T-helper 2 cell (primary cell): ENCODE measurements at regions not wholly inside any gene's neighbourhood (a gene's known extent, or its start where the extent isn't known, plus 50 kb on each side); places are given as distances from the start of the nearest gene placed in this dataset.
"Not testable (repeated sequence)": the region's sequence is repeated elsewhere in the genome, so short reads cannot be mapped to it uniquely, and the experiment has no call there.

Experiments used
- DNase-seq, 5 experiments: peaks; one replicate each; pipeline versions ENCODE4 v3.0.0 to v3.0.0-alpha.2; 2012 to 2022

GRCh38 chr9:119903851-119904250 is 534.6 kb upstream of the BRINP1 start:
- no peak for DNase-seq

DNA sequence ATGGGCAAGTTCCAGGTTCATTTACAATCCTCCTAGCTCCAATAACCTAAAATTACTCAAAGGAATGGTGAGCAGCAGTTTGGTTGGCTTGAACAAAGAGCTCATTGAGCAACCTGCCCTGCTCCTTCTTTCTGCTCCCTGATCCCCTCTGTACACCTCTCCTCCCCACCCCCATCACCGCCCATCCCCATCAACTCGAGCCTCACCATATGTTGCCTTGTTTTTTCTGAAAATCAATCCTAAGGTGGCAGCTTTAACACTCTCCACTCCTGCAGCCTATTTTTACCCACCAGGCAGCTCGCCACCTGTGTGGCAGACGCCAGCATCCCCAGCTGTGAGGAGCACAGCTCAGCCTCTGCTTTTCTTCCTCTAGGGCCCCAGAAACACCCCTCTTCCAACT is 533.4 kb upstream of the BRINP1 start:
- DNase-seq: no peak

GRCh38 chr9:119898316-119898715 is 529.1 kb upstream of the BRINP1 start:
- DNase-seq: no peak

DNA sequence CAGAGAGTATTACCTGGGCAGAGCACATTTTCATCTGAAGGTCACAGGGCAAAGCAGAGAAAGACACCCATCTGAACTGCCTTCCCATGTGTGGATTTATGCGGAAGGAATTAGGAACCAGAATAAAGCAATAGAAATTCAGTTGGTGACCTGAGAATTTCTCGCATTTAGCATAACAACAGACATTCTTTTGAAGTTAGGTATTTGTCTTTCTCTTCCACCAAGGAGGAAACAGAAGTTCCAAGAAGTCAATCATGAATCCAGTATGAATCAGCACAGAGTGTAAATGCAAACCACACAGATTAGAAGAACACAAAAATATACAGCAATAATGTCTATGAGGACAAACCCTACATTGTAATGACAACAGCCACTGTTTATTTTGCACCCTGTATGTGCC is 515.2 kb upstream of the BRINP1 start:
- no peak for DNase-seq

- no peak for DNase-seq
These were observed 512.7 kb upstream of the BRINP1 start for GRCh38 chr9:119881898-119882297.

- DNase-seq: no peak
These were observed 511.1 kb upstream of the BRINP1 start for GRCh38 chr9:119880361-119880760.

DNA sequence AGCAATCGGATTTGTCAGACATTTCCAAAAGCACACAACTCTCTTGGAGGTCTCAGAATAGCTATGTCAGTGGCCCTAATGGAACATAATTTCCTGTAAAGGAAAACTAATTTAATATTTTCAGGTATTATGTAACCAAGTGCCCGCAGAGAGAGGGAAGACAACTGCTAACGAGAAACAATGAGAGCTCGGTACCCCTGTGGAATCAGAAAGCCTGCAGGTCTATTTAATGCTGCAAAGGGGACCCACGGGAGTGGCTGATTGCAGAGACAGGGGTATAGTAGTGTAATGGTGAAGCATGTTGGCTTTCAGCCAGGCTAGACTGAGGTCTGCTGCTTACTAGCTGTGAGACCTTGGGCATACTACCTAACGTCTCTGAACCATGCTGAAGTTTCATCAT is 508.1 kb upstream of the BRINP1 start:
- DNase-seq: no peak

- no peak for DNase-seq
These were observed 504.6 kb upstream of the BRINP1 start for GRCh38 chr9:119873877-119874276.

DNA sequence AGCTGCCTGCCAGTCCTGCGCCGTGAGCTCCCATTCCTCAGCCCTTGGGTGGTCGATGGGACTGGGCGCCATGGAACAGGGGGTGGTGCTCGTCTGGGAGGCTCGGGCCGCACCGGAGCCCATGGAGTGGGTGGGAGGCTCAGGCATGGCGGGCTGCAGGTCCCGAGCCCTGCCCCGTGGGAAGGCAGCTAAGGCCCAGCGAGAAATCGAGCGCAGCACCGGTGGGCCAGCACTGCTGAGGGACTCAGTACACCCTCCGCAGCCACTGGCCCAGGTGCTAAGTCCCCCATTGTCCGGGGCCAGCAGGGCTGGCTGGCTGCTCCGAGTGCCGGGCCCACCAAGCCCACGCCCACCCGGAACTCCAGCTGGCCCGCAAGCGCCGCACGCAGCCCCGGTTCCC is 501.0 kb upstream of the BRINP1 start:
- not testable (repeated sequence) for DNase-seq

GRCh38 chr9:119868694-119869093 is 499.5 kb upstream of the BRINP1 start:
- DNase-seq: no peak

DNA sequence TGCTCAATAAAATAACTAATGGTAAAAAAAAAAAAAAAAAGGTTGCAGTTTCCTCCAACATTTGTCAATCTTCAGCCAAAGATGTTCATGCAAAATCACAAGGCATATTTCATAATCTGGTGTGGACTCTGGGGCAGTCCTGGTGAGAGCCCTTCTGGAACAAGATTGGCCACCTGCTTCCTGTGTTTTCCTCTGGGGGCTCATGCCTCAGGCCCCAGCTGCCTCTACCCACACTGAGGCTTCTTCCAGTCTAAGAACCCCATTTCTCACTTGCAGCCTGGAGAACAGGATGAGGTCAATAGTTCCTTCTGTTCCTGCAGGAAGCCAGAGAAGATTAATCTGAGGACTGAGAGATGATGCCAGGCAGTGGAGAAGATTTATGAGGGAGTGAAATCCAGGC is 492.6 kb upstream of the BRINP1 start:
- no peak for DNase-seq

GRCh38 chr9:119859128-119859527 is 489.9 kb upstream of the BRINP1 start:
- DNase-seq: no peak

- DNase-seq: no peak
These were observed 483.9 kb upstream of the BRINP1 start for GRCh38 chr9:119853126-119853525.

- DNase-seq: no peak
These were observed 483.2 kb upstream of the BRINP1 start for GRCh38 chr9:119852390-119852789.

DNA sequence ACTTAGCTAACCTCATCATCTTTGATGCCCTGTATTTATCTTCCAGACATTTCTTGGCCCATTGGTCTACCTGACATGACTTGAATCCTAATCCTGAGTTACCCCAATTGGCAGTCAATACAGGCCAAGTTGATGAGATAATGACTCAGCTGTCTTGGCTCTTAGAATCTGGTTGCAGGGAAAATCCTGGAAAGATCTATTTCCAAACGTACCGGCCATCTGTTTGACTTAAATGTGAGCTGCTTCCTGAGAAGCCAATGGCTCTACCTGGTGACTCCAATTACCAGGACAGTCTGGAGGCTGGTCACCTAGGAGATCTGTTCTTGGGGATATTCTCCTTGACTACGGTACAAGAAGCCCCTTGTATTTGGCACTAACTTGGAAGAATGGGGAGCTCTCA is 475.2 kb upstream of the BRINP1 start:
- no peak for DNase-seq

DNA sequence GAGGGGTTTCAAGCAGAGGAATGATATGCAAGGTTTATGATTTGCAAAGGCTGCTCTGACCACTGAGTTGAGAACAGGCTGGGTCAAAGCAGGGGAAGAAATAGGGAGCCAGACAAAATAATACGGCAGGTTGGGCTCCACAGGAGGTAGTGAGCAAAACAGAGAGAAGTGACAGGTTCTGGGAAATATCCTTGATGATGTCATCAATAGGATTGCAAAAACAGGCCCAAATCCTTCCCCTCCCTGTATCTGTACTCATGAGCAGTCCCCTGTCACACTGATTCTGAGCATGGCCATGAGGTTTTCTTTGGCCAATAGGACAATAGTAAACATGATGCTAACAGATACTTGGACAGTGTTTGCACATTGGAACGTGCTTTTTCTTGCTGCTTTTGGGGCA is 471.8 kb upstream of the BRINP1 start:
- no peak for DNase-seq

DNA sequence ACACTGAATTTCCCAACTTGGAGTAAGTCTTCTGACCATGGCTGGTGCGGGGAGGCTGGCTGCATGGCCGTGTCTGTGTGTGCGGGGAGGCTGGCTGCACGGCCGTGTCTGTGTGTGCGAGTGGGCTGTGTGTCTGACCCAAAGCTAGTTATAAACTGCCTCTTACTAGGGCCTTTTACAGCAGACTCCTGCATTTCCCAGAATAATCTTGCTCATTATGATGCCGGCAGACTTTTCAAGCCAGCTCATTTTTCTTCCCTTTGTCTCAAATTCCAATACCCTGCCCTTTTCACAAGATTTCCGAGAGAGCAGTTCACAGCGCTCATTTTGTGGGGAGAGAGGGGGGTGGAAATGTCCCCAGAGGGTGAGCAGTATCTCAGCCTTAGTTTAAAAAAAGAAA is 470.7 kb upstream of the BRINP1 start:
- DNase-seq: no peak

DNA sequence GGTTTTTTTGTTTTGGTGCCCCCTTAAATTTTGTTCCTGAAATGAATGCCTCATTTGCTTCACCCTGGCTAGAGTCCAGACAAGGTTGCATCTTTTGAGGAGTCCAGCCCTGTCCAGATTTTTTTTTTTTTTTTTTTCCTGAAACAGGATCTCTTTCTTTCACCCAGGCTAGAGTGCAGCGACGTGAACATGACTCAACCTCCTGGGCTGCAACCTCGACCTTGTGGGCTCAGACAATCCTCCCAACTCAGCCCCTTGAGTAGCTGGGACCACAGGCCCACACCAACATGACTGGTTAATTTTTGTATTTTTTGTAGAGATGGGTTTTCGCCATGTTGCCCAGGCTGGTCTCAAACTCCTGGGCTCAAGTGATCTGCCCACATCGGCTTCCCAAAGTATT is 469.0 kb upstream of the BRINP1 start:
- no peak for DNase-seq

DNA sequence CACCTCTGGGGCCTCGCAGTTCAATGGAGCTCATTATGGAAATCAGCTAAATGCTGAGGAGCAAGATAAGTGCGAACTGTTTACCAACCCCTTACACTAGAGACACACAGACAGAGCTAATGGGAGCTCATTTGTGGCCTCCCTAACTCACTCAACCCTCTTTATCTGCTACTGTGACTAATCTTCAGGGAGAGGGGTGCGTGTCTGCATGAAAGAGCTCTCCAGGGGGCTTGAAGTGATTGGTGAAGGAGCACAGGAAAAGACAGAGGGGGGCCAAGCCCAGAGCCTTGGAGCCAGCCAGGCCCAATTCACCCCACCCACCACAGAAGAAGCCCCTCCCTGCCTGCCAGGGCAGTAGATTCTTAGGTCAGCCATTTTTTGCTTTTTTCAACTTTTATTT is 466.8 kb upstream of the BRINP1 start:
- no peak for DNase-seq

DNA sequence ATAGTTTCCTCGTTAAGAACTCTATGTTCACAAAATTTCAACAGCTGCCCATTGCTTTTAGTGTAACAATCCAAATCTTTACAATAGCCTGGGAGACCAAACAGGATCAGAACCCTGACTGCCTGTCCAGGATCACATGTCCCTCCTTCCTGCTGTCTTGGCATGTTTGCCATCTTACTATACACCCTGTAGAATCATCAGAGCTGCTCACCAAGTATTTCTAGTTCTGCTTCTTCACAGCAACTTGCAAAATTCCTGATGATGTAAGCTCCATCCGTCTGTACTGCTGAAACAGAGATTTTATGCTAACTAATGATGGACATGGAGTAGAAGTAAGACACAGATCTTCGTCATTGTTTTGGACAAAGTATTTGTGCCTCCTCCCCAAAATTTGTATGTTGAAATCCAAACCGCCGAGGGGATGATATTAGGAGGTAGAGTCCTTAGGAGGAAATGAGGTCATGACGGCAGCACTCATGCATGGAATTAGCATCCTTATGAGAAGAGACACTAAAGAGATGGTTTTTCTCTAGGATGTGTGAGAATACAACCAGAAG is 464.9 kb upstream of the BRINP1 start:
- no peak for DNase-seq

- no peak for DNase-seq
These were observed 462.1 kb upstream of the BRINP1 start for GRCh38 chr9:119831309-119831708.

DNA sequence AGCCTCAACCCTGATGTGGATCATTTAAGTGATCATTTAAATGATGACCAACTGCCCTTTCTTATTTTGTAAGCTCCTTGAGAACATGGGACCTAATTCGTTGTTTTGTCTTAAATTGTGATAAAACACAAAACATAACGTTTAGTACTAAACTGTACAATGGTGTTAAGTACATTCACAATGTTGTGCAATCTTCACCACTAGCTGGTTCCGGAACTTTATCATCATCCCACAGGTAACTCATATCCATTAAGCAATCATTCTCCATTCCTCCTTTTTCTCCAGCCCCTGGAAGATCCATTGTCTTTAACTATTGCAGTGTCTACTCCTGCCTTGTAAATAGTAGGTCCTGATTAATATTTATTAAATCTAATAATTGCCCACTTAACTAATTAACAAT is 460.5 kb upstream of the BRINP1 start:
- DNase-seq: no peak

DNA sequence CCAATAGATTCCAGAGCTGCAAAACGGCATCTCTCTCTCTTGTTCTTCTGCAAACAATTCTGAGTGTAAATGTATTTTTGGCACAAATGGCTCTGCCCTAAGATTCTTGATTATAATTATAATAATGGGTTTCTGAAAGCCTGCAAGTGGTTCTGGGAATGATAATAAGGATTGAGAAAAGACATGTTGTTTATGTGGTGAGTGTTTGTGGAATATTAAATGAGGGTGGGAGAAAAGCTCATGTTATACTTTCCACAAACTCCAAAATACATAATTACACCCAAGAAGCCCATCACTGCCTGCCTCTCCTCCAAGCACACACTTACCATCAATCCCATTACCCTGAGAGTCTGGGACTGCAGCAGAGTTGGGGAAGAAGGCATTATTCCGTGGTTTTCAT is 460.0 kb upstream of the BRINP1 start:
- no peak for DNase-seq

DNA sequence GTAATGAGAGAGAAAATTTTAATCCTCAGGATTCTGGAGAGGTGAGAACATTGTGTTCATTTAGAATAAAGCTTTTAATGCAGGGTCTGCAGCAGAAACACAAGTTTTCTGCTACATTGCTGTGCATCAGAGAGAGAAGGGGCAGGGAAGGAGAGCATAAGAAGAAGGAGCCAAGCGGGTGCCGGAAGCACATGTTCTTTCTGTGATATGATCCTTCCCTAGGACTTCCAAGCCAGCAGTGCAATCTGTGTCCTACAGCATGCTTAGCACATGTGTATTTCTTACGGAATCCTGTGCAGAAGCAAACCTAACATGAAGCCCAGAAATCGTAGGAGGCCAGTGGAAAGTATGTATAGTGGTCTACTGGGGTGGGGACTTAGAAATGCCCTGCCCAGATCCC is 458.3 kb upstream of the BRINP1 start:
- no peak for DNase-seq

DNA sequence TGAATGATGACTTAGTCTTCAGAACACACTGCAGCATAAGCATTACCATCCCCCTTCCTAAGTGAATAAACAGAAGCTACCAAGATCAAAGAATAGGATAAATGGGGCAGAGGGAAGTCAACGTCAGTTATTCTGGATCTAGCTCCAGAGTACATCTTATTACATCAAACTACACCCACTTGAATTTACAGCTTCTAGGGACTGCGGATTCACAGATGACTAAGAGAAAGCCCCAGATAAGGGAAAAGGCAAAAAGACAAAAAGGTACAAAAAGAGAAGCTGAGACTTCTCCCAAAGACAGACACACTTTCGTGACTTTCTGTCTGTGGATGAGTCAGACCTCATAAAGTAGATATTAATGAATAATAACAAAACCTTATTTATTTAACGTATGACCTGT is 457.9 kb upstream of the BRINP1 start:
- DNase-seq: no peak
